CD4-positive, alpha-beta T cell treated with Interleukin-6 for 4 hours (primary cell): ENCODE measurements at regions not wholly inside any gene's neighbourhood (a gene's known extent, or its start where the extent isn't known, plus 50 kb on each side); places are given as distances from the start of the nearest gene placed in this dataset.

Source experiments
- DNase-seq: peaks from one replicate; pipeline ENCODE4 v3.0.0-alpha.2; 2020; ENCODE audit warnings: mixed read lengths

- no peak for DNase-seq
Measured at GRCh38 chr1:8083739-8084484, 57.8 kb upstream of the ERRFI1 start.

DNA sequence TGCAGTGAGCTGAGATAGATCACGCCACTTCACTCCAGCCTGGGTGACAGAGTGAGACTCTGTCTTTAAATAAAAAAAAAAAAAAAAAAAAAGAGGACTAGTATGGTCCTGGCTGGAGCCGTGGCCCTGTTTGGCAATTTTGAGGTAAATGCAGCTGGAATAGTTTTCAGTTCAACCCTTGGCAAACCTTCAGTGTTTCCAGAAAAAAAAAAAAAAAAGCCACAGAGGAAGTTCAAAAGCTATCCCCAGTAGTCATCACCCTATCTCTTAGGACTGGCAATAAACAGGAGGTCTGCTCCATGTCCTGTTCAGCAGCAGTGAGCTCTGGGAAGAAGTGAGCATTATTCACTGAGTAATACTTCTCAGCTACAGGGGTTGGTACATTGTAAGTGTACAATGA lies 56.8 kb upstream of the ERRFI1 start:
- no peak for DNase-seq

- no peak for DNase-seq
Measured at GRCh38 chr1:8078176-8078671, 52.1 kb upstream of the ERRFI1 start.

DNA sequence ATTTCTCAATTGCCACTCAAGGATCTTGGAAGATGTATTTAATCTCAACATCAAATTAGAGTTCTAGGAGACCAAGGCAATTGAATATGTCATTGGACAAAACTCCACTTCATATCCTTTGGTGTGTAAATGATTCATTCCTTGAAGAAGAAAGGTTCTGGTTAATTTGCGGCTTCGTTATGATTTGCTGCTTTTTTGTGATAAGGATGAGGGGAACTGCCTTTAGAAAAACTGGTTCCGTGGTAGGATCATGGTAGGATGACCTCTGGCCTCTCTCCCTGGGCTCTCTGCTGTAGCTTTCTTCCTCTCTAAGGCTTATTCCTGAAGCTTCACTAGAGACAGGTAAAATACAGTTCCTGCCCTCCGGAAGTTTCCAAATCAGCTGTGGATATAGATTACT lies 51.5 kb upstream of the ERRFI1 start:
- DNase-seq: no peak

DNA sequence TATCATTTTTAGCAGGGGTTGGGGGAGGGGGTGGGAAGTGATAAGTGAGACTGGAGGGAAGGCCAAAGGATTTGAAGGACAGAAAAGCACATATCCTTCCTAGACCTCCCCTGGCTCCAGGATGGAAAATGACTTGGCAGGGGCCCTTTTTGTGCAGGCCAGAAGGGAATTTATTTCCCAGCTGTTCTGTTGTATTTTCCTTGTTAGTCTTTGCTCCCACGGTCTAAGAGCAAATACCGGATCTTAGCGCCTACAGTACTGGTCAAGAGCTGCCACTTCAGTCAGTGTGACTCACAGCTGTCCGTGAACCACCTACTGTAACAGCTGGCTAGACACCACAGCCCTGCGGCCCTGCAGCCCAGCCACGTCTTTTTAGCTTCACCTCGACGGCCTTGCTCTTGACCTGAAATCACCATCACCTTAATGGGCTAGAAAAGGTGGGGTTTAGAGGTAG lies 51.0 kb upstream of the ERRFI1 start:
- no peak for DNase-seq

DNA sequence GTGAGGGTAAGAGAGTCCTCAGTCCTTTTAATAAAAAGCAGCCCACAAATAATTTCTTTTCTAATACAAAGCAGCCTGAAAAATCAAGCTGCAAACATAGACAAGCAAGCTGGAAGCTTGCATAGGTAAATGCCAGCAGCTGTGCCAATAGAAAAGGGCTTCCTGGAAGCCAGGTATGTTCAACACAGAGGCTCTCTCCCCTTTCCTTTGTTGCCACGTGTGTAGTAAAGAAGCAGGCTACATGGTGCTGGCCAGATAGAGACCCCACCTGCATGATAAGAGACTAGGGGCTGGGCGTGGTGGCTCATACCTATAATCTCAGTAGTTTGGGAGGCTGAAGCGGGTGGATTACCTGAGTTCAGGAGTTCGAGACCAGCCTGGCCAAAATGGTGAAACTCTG lies 50.1 kb upstream of the ERRFI1 start:
- DNase-seq: no peak
